WTC11 (cell line): ENCODE measurements at regions not wholly inside any gene's neighbourhood (a gene's known extent, or its start where the extent isn't known, plus 50 kb on each side); places are given as distances from the start of the nearest gene placed in this dataset.

Source experiments
- ATAC-seq: fragments of 200-7000 bp; cut with Tn5 transposase; 2 replicates; pipeline ENCODE4 v1.10.0; 2021; ENCODE audit warnings: mild to moderate bottlenecking, moderate library complexity
- CTCF ChIA-PET: fragments of 300-600 bp; sonication (Branson Sonifier 250); formaldehyde crosslinking; loops from one replicate; lab custom pipeline; 2021; ENCODE audit warnings: antibody characterized with exemption; lab: Charles Lee
- POLR2A ChIA-PET: fragments of 350-600 bp; sonication (Branson Sonifier 250); formaldehyde crosslinking; loops from one replicate; lab custom pipeline; 2021; ENCODE audit warnings: antibody characterized with exemption; lab: Charles Lee
- DNase-seq: peaks from one replicate; pipeline ENCODE4 v3.0.0; 2021; ENCODE audit warnings: low spot score
- H3K27ac Mint-ChIP-seq: 2 replicates; pipeline ENCODE4 v1.8.0; 2021; ENCODE audit warnings: mixed read lengths
- H3K27me3 Mint-ChIP-seq: 2 replicates; pipeline ENCODE4 v1.8.0; 2021; ENCODE audit warnings: low read depth, mild to moderate bottlenecking, moderate library complexity, mixed read lengths
- H3K36me3 Mint-ChIP-seq: 2 replicates; pipeline ENCODE4 v1.8.0; 2021; ENCODE audit warnings: mixed read lengths
- H3K4me1 Mint-ChIP-seq: 2 replicates; pipeline ENCODE4 v1.8.0; 2022; ENCODE audit warnings: mixed read lengths
- H3K4me3 Mint-ChIP-seq: 2 replicates; pipeline ENCODE4 v1.8.0; 2021; ENCODE audit warnings: mild to moderate bottlenecking, moderate library complexity, mixed read lengths
- H3K9me3 Mint-ChIP-seq: 2 replicates; pipeline ENCODE4 v1.8.0; 2021; ENCODE audit warnings: mixed read lengths
- ARID4B ChIP-seq: sonication (generic); formaldehyde crosslinking; IDR thresholded peaks from 2 replicates; pipeline ENCODE4 v1.8.0; 2023; ENCODE audit warnings: missing genetic modification reagents, mild to moderate bottlenecking, borderline replicate concordance
- ATF1 ChIP-seq: sonication (generic); formaldehyde crosslinking; IDR thresholded peaks from 2 replicates; pipeline ENCODE4 v1.8.1; 2023; ENCODE audit warnings: mild to moderate bottlenecking, moderate library complexity, missing genetic modification reagents
- CREM ChIP-seq: sonication (generic); formaldehyde crosslinking; IDR thresholded peaks from 2 replicates; pipeline ENCODE4 v1.8.1; 2022; ENCODE audit warnings: mild to moderate bottlenecking, missing genetic modification reagents, moderate library complexity
- E2F5 ChIP-seq: sonication (generic); formaldehyde crosslinking; IDR thresholded peaks from 2 replicates; pipeline ENCODE4 v1.8.1; 2022; ENCODE audit warnings: mild to moderate bottlenecking, moderate library complexity, missing genetic modification reagents
- GABPB1 ChIP-seq: sonication (generic); formaldehyde crosslinking; IDR thresholded peaks from 2 replicates; pipeline ENCODE4 v1.8.1; 2023; ENCODE audit warnings: mild to moderate bottlenecking, missing genetic modification reagents
- NFYB ChIP-seq: sonication (generic); formaldehyde crosslinking; conservative IDR thresholded peaks from 2 replicates; pipeline ENCODE4 v1.8.0; 2022; ENCODE audit warnings: low read depth, missing genetic modification reagents
- NR1H2 ChIP-seq: sonication (generic); formaldehyde crosslinking; IDR thresholded peaks from 2 replicates; pipeline ENCODE4 v1.9.0; 2021; ENCODE audit warnings: mild to moderate bottlenecking, moderate library complexity, missing genetic modification reagents
- NR2C2 ChIP-seq: sonication (generic); formaldehyde crosslinking; IDR thresholded peaks from 2 replicates; pipeline ENCODE4 v1.8.0; 2022; ENCODE audit warnings: mild to moderate bottlenecking, missing genetic modification reagents
- NR3C1 ChIP-seq: sonication (generic); formaldehyde crosslinking; conservative IDR thresholded peaks from 2 replicates; pipeline ENCODE4 v1.8.1; 2023; ENCODE audit warnings: low read depth, mild to moderate bottlenecking, missing genetic modification reagents
- RELA ChIP-seq: sonication (generic); formaldehyde crosslinking; IDR thresholded peaks from 2 replicates; pipeline ENCODE4 v1.8.1; 2022; ENCODE audit warnings: missing genetic modification reagents, mild to moderate bottlenecking, borderline replicate concordance
- SP1 ChIP-seq: sonication (generic); formaldehyde crosslinking; conservative IDR thresholded peaks from 2 replicates; pipeline ENCODE4 v1.8.1; 2022; ENCODE audit warnings: missing genetic modification reagents
- STAT6 ChIP-seq: sonication (generic); formaldehyde crosslinking; conservative IDR thresholded peaks from 2 replicates; pipeline ENCODE4 v1.8.1; 2023; ENCODE audit warnings: mild to moderate bottlenecking, low read depth, missing genetic modification reagents, moderate library complexity
- TEAD1 ChIP-seq: sonication (generic); formaldehyde crosslinking; IDR thresholded peaks from 2 replicates; pipeline ENCODE4 v1.8.0; 2022; ENCODE audit warnings: mild to moderate bottlenecking, missing genetic modification reagents
- ZNF396 ChIP-seq: fragments of 250-450 bp; sonication (Bioruptor Pico); IDR thresholded peaks from 2 replicates; pipeline ENCODE4 v1.8.0; 2021; ENCODE audit warnings: mild to moderate bottlenecking, moderate library complexity, borderline replicate concordance
- ZNF416 ChIP-seq: fragments of 250-450 bp; sonication (Bioruptor Pico); IDR thresholded peaks from 2 replicates; pipeline ENCODE4 v1.9.0; 2021; ENCODE audit warnings: mild to moderate bottlenecking, inconsistent platforms
- ZNF423 ChIP-seq: fragments of 250-450 bp; sonication (Bioruptor Pico); IDR thresholded peaks from 2 replicates; pipeline ENCODE4 v2.1.2; 2022; ENCODE audit warnings: mild to moderate bottlenecking, moderate library complexity
- ZNF512 ChIP-seq: sonication (generic); formaldehyde crosslinking; IDR thresholded peaks from 2 replicates; pipeline ENCODE4 v1.8.1; 2022; ENCODE audit warnings: missing genetic modification reagents, borderline replicate concordance
- ZSCAN18 ChIP-seq: fragments of 250-450 bp; sonication (Bioruptor Pico); IDR thresholded peaks from 2 replicates; pipeline ENCODE4 v2.1.2; 2022; ENCODE audit warnings: mild to moderate bottlenecking, moderate library complexity
- TF ChIP-seq, protein P1 (sequence below): fragments of 250-450 bp; sonication (Bioruptor Pico); IDR thresholded peaks from 2 replicates; pipeline ENCODE4 v1.9.0; 2021; ENCODE audit warnings: moderate library complexity, mild to moderate bottlenecking, inconsistent platforms, borderline replicate concordance
- TF ChIP-seq, protein P2 (sequence below): fragments of 250-450 bp; sonication (Bioruptor Pico); IDR thresholded peaks from 2 replicates; pipeline ENCODE4 v1.9.0; 2021; ENCODE audit warnings: mild to moderate bottlenecking
- TF ChIP-seq, protein P3 (sequence below): fragments of 200-600 bp; IDR thresholded peaks from 2 replicates; pipeline ENCODE4 v1.8.0; 2022; ENCODE audit warnings: antibody characterized with exemption

DNA sequence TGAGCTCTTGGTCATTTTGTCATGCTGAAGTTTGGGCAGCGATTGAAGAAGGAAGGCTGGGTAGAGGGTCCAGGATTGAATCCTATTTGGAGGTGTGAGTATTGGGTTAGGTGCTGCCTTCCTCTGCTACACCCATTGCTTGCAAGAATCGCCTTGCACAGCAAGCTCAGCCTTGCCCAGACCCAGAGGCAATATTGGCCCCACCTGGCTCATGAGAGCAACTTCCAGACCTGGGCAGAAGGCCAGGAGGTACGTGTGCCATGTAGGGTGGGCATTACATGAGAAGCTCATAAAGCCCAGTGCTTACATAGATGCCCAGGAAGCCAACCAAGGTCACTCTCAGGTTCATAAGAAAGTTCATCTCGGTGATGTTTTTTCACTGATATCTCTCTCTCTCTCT, 718.0 kb downstream of the EFNB2 start:
- Mint-ChIP-seq H3K27me3 (peaks cover 65% of the 10 kb centered on the region), H3K36me3 (no peaks in the 10 kb centered on the region), H3K27ac (peak overlapping the region; percentile 3; the same call in 1 of the 2 replicates), H3K9me3 (no peaks in the 10 kb centered on the region), H3K4me1 (peaks cover 19% of the 10 kb centered on the region), H3K4me3 (0 out of 2 replicates have a peak overlapping the region, but pooled peaks have one; percentile 12)
- CTCF ChIA-PET = interaction anchor here (1.2 kb wide), 1 partner anchor 717 kb away, joined by 3 read pairs; no protein-coding TSS in a partner anchor
- no peak for DNase-seq
- POLR2A ChIA-PET = no interaction called here
- ATAC-seq = peak; percentile 26
- no peak for TF ChIP-seq ATF1
- TF ChIP-seq, protein P1, sequence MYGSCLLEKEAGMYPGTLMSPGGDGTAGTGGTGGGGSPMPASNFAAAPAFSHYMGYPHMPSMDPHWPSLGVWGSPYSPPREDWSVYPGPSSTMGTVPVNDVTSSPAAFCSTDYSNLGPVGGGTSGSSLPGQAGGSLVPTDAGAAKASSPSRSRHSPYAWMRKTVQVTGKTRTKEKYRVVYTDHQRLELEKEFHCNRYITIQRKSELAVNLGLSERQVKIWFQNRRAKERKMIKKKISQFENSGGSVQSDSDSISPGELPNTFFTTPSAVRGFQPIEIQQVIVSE (CRISPR knock-in tag) = no peak
- TF ChIP-seq SP1 (CRISPR knock-in tag) = no peak
- no peak for TF ChIP-seq STAT6 (CRISPR knock-in tag)
- no peak for TF ChIP-seq ARID4B (CRISPR knock-in tag)
- no peak for TF ChIP-seq E2F5
- no peak for TF ChIP-seq NR2C2 (CRISPR knock-in tag)

- Mint-ChIP-seq H3K27ac (peak overlapping the region; percentile 3; the same call in 1 of the 2 replicates), H3K9me3 (no peaks in the 10 kb centered on the region), H3K36me3 (no peaks in the 10 kb centered on the region), H3K4me3 (peak overlapping the region; percentile 12; the same call in 1 of the 2 replicates), H3K4me1 (peaks cover 19% of the 10 kb centered on the region), H3K27me3 (peaks cover 65% of the 10 kb centered on the region)
- DNase-seq (peak; percentile 22), ATAC-seq (peak; percentile 87)
- ChIA-PET CTCF (interaction anchor here (0.9 to 1.2 kb wide), 2 partner anchors 165 to 717 kb away, joined by 3 read pairs; no protein-coding TSS in a partner anchor), POLR2A (no interaction called here)
- TF ChIP-seq ZNF396 (CRISPR knock-in tag) (no peak), ZNF423 (no peak), ZNF512 (CRISPR knock-in tag) (no peak), NR3C1 (CRISPR knock-in tag) (no peak), GABPB1 (CRISPR knock-in tag) (no peak), SP1 (CRISPR knock-in tag) (no peak), NR1H2 (CRISPR knock-in tag) (no peak), ZSCAN18 (CRISPR knock-in tag) (no peak), CREM (CRISPR knock-in tag) (no peak), RELA (CRISPR knock-in tag) (no peak), ATF1 (no peak), NFYB (no peak), TEAD1 (peak; percentile 86; the same call in 1 of the 2 replicates), ZNF416 (CRISPR knock-in tag) (no peak)
- TF ChIP-seq, protein P2, sequence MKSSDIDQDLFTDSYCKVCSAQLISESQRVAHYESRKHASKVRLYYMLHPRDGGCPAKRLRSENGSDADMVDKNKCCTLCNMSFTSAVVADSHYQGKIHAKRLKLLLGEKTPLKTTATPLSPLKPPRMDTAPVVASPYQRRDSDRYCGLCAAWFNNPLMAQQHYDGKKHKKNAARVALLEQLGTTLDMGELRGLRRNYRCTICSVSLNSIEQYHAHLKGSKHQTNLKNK (CRISPR knock-in tag) = peak; percentile 82; the same call in 1 of the 2 replicates
- TF ChIP-seq, protein P3, sequence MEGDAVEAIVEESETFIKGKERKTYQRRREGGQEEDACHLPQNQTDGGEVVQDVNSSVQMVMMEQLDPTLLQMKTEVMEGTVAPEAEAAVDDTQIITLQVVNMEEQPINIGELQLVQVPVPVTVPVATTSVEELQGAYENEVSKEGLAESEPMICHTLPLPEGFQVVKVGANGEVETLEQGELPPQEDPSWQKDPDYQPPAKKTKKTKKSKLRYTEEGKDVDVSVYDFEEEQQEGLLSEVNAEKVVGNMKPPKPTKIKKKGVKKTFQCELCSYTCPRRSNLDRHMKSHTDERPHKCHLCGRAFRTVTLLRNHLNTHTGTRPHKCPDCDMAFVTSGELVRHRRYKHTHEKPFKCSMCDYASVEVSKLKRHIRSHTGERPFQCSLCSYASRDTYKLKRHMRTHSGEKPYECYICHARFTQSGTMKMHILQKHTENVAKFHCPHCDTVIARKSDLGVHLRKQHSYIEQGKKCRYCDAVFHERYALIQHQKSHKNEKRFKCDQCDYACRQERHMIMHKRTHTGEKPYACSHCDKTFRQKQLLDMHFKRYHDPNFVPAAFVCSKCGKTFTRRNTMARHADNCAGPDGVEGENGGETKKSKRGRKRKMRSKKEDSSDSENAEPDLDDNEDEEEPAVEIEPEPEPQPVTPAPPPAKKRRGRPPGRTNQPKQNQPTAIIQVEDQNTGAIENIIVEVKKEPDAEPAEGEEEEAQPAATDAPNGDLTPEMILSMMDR = no peak
These were observed 718.5 kb downstream of the EFNB2 start for GRCh38 chr13:105816994-105817393.
